ENCODE measurements at regions not wholly inside any gene's neighbourhood (a gene's known extent, or its start where the extent isn't known, plus 50 kb on each side); places are given as distances from the start of the nearest gene placed in this dataset.
"Not testable (repeated sequence)": the region's sequence is repeated elsewhere in the genome, so short reads cannot be mapped to it uniquely, and the experiment has no call there.

- H3K18ac ChIP-seq (ENCODE audit: low read depth in 1 of 2, low read length in 2 of 2); H4K8ac ChIP-seq (ENCODE audit: low read length); H3K27me3 ChIP-seq (ENCODE audit: control insufficient read depth in 1 of 2, insufficient read depth in 1 of 2, low read length in 2 of 2); H2BK12ac ChIP-seq (ENCODE audit: low read length in 2 of 2); H3K4me1 ChIP-seq (ENCODE audit: control insufficient read depth, insufficient read depth, low read depth, low read length); H2AFZ ChIP-seq (ENCODE audit: low read depth, low read length); H3K14ac ChIP-seq (ENCODE audit: low read length in 2 of 2); H2BK15ac ChIP-seq (ENCODE audit: low read depth, poor library complexity, severe bottlenecking); H3K9me3 ChIP-seq (ENCODE audit: control insufficient read depth, low read length); H3K9ac ChIP-seq (ENCODE audit: low read length); H4K91ac ChIP-seq (ENCODE audit: low read length); H3K27ac ChIP-seq (ENCODE audit: low read length, poor library complexity, severe bottlenecking); H3K4me3 ChIP-seq (ENCODE audit: insufficient read depth in 1 of 2, low read depth in 1 of 2, low read length in 2 of 2); H2AK5ac ChIP-seq (ENCODE audit: low read length, severe bottlenecking); H2BK5ac ChIP-seq (ENCODE audit: low read depth, low read length, poor library complexity, severe bottlenecking); DNase-seq; H3K4me2 ChIP-seq (ENCODE audit: low read length, poor library complexity, severe bottlenecking); H2BK120ac ChIP-seq (ENCODE audit: low read depth, low read length); H3K79me1 ChIP-seq (replicated peaks; ENCODE audit: low read length, poor library complexity, severe bottlenecking); H3K4ac ChIP-seq (ENCODE audit: low read depth in 1 of 2, low read length in 2 of 2); H3K36me3 ChIP-seq (ENCODE audit: control insufficient read depth in 1 of 2, insufficient read depth in 2 of 2, low read depth in 1 of 2, low read length in 2 of 2); H3K23ac ChIP-seq (ENCODE audit: low read length in 2 of 2): not testable (repeated sequence)
- WGBS, result no CpG with 5 or more reads among the region's 3 CpGs
Observed at GRCh38 chr5:71401564-71401963, 53.9 kb upstream of the BDP1 start.

- H3K36me3 ChIP-seq (ENCODE audit: control insufficient read depth in 1 of 2, insufficient read depth in 2 of 2, low read depth in 1 of 2, low read length in 2 of 2); H3K9ac ChIP-seq (ENCODE audit: low read length); H2AK5ac ChIP-seq (ENCODE audit: low read length, severe bottlenecking); H2BK15ac ChIP-seq (ENCODE audit: low read depth, poor library complexity, severe bottlenecking); H4K91ac ChIP-seq (ENCODE audit: low read length); DNase-seq; H3K4me2 ChIP-seq (ENCODE audit: low read length, poor library complexity, severe bottlenecking); H2AFZ ChIP-seq (ENCODE audit: low read depth, low read length); H2BK12ac ChIP-seq (ENCODE audit: low read length in 2 of 2); H2BK120ac ChIP-seq (ENCODE audit: low read depth, low read length); H3K18ac ChIP-seq (ENCODE audit: low read depth in 1 of 2, low read length in 2 of 2); H3K23ac ChIP-seq (ENCODE audit: low read length in 2 of 2); H3K27me3 ChIP-seq (ENCODE audit: control insufficient read depth in 1 of 2, insufficient read depth in 1 of 2, low read length in 2 of 2); H3K14ac ChIP-seq (ENCODE audit: low read length in 2 of 2); H2BK5ac ChIP-seq (ENCODE audit: low read depth, low read length, poor library complexity, severe bottlenecking); H3K9me3 ChIP-seq (ENCODE audit: control insufficient read depth, low read length); H3K4ac ChIP-seq (ENCODE audit: low read depth in 1 of 2, low read length in 2 of 2); H4K8ac ChIP-seq (ENCODE audit: low read length); H3K79me1 ChIP-seq (replicated peaks; ENCODE audit: low read length, poor library complexity, severe bottlenecking); H3K27ac ChIP-seq (ENCODE audit: low read length, poor library complexity, severe bottlenecking); H3K4me3 ChIP-seq (ENCODE audit: insufficient read depth in 1 of 2, low read depth in 1 of 2, low read length in 2 of 2); H3K4me1 ChIP-seq (ENCODE audit: control insufficient read depth, insufficient read depth, low read depth, low read length): not testable (repeated sequence)
- no CpG with 5 or more reads among the region's 5 CpGs for WGBS
Observed at GRCh38 chr5:71404441-71404840, 51.0 kb upstream of the BDP1 start.

DNA sequence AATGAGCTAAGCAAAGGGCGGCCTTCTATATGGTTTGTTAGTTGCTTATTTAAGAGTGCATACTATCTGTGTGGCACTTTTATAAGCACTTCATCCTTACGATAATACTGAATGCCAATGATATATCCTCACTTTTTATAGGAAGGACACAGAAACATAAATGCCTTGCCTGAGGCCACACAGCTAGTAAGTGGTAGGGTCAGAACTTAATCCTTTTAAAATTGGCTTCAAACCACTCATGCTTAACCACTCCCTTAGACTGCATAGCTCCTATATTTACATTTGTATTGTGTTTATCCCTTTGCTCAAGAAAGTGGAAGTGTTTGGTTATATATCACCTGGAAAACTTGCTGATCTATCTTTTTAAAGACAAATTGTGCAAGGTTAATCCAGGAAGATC is 50.5 kb upstream of the BDP1 start:
- H3K4me2 ChIP-seq (ENCODE audit: low read length, poor library complexity, severe bottlenecking); H2AK5ac ChIP-seq (ENCODE audit: low read length, severe bottlenecking); H3K9ac ChIP-seq (ENCODE audit: low read length); H2BK15ac ChIP-seq (ENCODE audit: low read depth, poor library complexity, severe bottlenecking); H3K4ac ChIP-seq (ENCODE audit: low read depth in 1 of 2, low read length in 2 of 2); H2BK12ac ChIP-seq (ENCODE audit: low read length in 2 of 2); H2BK120ac ChIP-seq (ENCODE audit: low read depth, low read length); H3K23ac ChIP-seq (ENCODE audit: low read length in 2 of 2); H3K4me1 ChIP-seq (ENCODE audit: control insufficient read depth, insufficient read depth, low read depth, low read length); H2AFZ ChIP-seq (ENCODE audit: low read depth, low read length); H3K4me3 ChIP-seq (ENCODE audit: insufficient read depth in 1 of 2, low read depth in 1 of 2, low read length in 2 of 2); H3K79me1 ChIP-seq (replicated peaks; ENCODE audit: low read length, poor library complexity, severe bottlenecking); H2BK5ac ChIP-seq (ENCODE audit: low read depth, low read length, poor library complexity, severe bottlenecking); H3K27me3 ChIP-seq (ENCODE audit: control insufficient read depth in 1 of 2, insufficient read depth in 1 of 2, low read length in 2 of 2); H3K27ac ChIP-seq (ENCODE audit: low read length, poor library complexity, severe bottlenecking); H3K36me3 ChIP-seq (ENCODE audit: control insufficient read depth in 1 of 2, insufficient read depth in 2 of 2, low read depth in 1 of 2, low read length in 2 of 2); H3K18ac ChIP-seq (ENCODE audit: low read depth in 1 of 2, low read length in 2 of 2); DNase-seq; H4K8ac ChIP-seq (ENCODE audit: low read length); H3K9me3 ChIP-seq (ENCODE audit: control insufficient read depth, low read length); H4K91ac ChIP-seq (ENCODE audit: low read length); H3K14ac ChIP-seq (ENCODE audit: low read length in 2 of 2): not testable (repeated sequence)
- no CpG with 5 or more reads among the region's 2 CpGs for WGBS
